ENCODE measurements at regions not wholly inside any gene's neighbourhood (a gene's known extent, or its start where the extent isn't known, plus 50 kb on each side); places are given as distances from the start of the nearest gene placed in this dataset.
"Not testable (repeated sequence)": the region's sequence is repeated elsewhere in the genome, so short reads cannot be mapped to it uniquely, and the experiment has no call there.

DNA sequence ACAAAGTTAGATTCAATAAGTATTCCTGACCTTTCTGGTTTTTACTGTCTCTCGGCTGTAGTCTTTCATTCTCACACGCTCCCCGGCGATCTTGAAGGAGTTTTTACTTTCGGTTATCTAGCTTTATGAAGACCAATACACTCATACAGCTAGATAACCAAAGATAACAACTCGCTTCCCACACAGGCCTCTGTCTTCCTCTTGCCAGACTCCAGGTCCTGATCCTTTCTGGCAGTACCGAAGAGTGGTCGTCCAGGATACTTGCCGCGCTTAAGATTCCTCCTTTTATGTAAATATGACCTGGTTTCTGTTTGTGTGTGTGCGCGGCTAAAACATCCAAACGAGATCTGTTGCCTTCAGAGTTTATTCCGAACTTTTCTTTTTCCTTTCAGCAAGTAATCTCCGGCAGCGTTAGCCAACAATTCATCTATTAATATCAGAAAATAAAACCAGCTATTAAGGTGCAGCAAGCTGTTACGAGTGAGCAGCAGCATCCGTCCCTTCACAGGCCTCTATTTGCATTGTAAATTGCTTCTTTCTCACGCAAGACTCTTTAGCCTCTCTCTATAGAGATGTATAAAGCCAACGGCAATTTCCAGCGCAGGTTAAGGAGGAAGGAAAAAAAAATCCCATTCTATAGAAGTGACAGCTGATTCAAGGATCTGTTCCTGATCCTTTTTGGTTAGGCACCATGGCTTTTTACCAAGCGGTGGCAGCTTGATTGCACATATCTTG, 216.1 kb downstream of the MEF2C start:
- DNase-seq = no peak

DNA sequence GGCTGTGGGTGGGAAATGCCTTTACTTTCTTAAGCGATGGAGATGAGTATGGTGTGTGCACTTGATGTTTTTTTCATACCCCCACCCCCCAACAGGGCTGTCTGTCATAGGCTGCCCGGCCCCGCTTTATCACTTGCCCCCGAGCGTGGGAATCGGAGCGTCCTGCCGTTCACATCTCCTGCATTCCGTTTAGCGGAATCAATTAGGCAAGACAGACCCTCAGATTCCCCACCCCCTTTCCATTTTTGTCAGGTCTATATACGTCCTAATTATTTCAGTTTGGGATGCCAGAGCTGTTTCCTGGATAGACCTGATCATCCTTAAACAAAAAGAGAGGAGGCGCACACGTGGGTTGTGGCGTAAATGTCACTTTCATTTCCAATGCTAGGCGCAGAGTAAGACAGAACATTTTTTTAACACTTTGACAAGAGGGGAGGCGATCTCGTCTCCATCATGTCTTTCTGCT, 217.2 kb downstream of the MEF2C start:
- DNase-seq = no peak

DNA sequence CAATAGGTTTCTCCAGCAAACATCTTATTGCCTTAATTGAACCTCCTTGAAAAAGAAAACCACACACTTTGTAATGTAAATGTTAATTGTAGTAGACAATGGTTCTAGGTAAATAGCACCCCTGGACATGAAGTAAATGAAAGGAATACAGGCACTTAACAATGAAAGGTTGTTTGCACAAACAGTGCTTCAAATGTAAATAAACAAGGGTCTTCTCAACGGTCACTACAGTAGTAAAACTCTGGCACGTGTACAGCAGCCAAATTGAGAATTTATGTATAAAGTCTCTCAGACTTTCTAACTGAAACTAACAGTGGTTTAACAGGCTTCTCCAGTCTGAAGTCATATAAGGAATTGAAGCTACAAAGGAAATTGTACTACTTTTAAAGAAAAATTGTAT, 218.3 kb downstream of the MEF2C start:
- DNase-seq = no peak

DNA sequence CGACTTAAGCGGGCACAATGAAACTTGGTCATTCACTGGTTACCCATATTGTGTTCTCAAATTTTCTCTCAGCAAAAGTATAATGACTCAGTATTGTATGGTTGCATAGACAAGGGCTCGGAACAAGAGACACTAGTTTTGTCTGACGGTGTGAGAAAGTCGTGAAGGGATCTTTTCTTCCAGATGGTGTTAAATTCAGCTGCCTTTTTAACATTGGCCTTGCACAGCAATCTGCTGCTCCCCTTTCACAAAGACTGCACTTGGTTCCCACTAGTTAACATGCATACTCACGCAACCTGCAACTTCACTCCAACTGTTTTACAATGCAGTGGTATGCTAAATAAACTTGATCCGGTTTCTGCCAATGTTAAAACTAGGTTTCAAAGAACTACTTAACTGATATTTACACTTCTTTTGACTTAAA, 219.2 kb downstream of the MEF2C start:
- DNase-seq = no peak

DNA sequence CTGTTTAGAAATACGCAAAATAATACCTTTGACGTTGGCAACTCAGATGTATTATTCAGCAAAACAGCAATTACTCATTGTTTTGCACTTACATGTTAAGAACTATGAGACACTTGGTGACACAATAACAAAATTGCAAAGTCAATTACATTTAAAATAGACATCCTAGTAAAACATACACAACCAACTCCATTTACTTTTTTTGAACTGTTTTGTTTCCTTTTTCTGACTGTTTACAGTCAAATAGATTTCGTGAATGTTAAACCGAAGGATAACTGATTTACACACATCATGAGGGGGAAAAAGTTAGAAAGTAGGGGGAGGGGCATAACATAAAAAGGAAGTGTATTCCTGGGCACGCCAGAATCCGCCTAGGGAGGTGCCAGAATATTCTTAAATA, 220.1 kb downstream of the MEF2C start:
- DNase-seq = no peak

DNA sequence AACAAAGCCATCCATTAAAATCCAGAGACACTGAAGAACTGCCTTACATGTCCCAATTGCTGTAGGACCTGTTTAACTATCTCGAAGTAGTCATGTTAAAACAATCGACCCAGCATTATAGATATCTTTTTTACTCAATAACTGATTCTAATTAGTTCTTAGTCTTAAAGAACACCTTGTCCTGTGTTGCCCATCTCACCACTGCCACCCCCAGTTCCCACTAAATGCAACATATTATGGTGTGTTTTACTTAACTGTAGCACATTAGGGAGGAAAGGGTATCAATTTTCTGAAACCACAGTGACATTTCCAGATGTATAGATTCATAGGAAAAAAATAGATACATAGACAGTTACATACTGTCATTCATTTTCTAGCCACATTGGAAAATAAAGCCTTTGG, 221.2 kb downstream of the MEF2C start:
- DNase-seq = no peak

DNA sequence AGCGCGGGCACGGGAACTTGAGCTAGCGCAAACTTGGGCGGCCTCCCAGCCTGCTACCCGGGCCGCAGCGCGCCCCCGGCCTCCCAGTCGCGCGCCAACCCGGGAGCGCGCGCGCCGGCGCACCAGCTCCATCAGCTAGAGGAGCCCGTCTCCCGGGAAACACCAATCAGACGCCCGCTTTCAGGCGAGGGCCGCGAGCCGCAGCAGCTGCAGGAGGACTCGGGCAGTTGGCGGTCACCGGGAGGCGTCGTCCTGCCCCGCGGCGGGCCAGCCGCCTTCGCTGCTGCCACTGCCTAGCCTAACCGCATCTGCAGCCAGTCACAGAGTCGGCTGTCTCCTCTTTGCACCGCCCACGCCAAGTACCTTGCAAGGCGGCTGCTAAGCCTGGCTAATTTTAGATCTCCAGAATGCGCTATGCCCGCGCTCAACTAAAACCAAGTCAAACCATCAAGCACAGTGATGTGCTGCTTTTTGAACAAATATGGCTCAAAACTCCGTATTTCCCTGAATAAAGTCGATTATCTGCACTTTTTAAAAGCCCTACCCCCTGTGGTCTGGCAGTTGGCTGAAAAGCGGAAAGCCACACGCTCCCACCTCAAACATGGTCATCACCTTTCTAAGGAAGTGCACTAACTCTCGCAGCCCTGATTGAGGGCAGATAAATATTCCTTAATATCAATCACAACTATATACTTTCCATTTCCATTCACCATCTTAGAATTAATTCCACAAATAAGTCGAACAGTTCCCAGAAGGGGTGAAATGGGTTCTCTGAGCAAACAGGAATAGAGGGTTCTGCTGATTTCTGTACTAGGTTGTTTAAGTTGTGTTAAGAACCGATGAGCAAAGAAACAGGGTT, 221.8 kb downstream of the MEF2C start:
- DNase-seq = peak; percentile 17

DNA sequence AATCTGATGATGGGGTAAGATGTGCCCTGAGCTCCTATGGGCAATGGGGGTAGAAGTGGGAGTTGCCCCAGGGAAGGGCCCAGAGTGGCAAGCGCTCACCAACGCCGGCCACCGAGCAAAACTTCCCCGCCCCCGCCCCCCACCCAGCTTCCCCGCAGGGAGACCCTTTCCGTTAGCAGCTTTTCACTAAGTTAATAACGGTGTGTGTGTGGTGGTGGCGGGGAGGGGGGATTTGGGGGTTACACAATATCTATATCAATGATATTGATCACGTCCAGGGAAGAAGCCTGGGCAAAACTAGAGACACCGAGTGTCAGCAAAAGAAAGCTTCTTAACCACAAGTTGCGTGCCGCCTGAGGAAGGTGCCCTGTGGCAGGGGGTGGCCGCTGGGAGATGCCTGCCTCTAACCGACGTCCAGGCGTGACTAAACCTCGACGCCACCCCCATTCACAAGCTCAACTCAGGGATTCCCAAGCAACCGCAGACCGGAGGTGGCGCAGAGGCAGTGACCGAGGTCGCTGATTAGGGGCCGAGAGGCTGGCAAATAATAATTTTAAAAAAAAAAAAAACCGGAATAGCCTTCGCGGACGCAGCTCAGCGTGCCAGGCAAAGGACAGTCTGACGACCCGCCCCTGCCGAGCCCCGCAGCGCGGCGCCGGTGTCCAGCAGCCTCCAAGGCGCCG, 222.6 kb downstream of the MEF2C start:
- no peak for DNase-seq

DNA sequence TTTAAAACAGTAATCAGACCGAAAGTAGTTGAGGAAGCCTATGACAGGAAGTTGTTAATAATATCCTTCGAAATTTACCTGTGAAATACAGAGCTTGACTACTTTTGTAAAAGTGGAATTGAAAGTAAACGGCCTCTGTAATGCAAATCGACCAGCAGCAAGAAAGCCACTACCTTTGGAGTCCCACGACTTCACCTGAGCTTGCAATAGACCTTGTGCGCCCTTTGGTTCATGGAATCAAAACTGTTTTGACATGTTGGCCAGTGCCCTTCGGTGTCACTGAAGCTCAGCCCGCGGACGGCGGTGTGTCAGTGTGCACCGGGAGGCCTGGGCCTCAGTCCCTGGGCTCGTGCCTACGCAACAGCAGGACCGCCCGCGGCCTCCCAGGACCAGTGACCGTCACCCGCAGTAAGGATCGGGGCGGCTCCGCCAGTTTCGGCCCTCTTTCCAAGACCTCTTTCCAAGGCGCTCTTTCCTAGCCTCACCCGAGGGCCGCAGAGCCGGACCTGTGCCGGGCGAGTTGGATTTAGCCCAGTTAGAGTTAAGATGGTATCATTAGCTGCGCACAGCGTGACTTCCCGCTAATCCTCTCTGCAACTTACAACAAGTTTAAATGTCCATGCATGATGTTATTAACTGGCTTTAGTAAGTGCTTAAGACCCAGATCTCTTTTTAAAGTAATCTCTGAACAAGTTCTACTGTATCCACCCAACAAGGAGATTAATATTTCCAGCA, 223.3 kb downstream of the MEF2C start:
- no peak for DNase-seq

DNA sequence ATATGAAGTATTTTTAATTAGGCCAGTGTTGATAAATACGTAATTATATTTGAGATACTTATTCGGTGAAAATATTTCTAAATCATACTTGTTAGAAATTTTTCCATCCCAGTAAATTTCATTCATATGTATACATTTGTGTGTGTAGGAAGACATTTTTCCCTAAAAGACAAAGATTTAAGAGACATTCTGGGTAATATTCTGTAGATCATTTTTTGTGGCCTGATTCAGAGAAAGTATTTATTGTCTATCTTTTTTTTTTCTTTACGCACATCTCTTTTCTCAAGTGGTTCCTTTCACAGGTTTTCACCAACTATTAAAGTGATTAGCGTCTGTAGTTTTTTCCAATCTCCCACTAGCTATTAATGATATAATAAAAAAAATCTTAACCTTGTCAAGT, 224.1 kb downstream of the MEF2C start:
- no peak for DNase-seq

DNA sequence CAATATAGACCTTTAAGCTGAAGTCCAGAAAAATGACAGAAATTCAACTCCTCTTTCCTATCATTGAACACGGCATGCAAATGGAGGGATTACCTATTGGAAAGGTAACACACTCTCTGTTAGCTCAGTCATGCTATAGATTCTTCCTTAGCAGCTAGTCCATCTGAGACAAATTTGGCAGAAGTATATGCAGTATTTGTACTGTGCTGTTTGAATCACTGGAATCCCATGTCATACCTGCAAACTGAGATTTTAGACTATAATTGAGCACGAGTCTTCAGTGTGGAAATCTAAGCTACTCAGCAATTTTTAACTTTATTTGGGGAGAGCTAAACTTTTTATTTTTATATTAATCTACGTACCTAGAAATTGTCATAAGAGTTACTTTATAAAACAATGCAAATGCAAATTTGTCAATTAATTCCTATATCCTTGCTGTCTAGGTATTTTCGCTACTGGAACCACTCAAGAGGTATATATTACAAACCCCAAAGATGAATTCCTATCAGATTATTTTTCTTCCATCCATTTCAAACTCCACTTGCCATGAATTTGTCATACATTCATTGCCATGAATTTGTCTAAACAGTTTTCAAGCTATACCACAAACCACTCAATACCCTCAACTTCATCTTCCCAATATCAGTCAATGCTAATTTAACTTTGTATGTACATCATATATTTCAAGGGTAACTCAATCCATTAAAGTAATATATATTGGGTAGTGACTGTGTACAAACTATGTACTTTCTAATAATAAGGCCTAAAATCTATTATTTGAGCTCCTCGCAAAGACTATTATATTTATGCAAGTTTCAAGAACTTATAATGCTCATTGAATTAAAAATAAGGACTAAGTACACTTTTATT, 224.8 kb downstream of the MEF2C start:
- DNase-seq = no peak

DNA sequence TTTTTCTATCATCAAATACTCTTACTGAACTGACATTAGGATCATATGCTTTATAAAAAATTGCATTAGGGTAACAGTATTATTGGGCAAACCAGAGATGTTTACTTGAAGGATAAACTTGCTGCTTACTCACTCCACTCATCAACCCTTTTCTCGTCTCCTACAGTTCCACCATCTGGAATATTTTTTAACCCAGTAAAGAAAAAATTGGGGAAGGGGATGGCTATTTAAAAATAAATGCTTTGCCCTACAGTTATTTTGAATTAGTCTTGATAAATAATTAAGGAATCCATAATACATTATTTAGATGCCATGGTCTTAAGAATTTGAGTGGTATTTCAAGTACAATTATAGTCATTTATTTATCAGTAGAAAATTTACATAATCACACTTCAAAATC, 225.8 kb downstream of the MEF2C start:
- no peak for DNase-seq

DNA sequence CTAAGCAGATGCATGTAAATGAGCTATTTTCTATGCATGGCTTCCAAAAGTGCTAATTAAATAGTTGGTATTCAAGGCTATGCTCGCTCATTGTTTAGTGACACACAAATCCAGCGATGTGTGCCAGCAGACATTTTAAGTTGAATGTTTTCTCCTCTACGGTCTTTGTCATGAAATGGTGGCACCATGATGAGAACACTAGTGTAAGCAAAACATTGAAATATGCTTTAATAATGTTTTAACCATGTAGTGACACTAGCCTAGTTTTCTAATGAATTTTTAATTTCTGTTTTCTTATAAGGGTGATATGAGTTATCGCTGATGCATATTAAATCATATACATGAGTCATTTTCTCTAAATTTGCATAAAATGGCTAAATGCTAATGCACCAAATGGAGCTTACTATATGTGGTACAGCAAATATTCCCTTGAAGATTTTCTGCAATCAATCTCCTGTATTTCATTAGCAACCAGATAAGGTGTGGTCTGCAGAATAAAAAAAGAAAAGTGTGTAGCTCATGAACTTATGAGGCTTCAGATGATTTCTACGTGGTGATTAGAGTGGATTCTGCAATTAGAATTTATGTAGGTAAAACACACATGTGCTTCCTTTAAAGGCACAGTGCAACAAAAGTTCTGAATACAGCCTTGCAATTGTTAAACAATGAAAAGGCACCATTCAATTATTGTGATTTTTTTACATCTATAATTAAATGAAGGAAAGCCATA, 226.6 kb downstream of the MEF2C start:
- no peak for DNase-seq

DNA sequence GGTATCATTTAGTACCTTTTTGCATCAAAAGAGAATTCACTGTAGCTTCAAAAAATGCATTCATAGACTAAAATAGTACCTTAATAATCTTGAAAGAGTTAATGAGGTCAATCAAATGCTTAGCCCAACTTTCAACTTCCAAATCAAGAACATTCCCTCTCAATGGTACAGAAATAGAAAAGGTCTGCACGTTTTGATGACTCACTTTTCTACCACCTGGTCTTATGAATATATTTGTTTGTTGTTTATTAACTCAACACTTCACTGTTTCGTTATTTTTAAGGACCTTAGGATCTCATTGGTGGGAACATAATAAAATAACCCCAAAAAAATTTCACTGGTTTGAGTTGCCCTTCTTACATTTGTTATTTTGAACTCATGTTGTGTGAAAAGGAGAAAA, 229.5 kb downstream of the MEF2C start:
- DNase-seq = no peak

DNA sequence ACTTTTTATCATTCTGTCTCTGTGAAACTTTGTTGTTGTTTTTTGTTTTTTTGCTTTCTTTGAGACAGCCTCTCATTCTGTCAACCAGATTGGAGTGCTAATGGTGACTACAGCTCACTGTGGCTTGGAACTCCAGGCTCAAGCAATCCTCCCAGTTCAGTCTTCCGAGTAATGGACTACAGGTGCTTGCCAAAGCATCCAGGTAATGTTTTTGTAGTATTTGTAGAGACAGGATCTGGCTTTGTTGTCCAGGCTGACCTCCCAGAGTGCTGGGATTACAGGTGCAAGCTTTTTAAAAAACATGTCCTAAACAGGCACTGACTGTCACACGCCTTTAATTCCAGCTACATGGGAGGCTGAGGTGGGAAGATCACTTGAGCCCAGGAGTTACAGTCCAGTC, 235.1 kb downstream of the MEF2C start:
- no peak for DNase-seq

DNA sequence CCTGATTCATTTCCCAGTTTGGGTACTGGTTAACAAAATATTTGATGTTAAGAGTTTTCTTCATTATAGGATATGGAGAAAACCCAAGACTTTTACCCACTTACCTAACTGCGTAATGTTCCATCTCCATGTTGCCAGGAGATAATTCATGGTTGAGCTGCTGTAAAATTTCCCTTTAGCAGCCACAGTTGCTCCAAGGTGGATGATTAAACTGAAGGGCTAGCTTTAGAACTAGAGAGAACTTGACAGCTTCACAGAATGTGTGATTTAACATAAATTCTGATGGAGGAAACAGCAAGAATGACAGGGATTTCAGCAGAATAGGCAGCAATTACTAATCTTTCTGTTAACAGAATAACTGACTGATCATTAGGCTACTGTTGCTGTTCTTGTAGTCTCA, 236.1 kb downstream of the MEF2C start:
- no peak for DNase-seq

DNA sequence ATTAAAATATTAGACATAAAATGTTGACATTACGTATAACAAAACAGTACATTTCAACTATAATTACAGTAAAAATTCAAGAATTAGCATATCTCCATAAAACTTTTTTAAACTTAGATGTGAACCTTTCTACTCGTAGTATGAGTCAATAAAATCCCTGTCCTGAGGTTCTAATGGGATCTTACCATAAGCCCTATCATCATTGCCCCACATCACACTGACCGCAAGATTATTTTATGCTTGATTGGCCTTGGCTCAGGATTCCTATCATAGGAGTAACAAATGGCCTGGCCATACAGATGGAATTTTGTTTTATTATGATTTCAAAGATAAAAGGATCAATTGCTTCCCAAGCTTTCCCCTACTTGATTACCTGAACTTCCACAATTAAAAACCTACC, 238.3 kb downstream of the MEF2C start:
- no peak for DNase-seq

DNA sequence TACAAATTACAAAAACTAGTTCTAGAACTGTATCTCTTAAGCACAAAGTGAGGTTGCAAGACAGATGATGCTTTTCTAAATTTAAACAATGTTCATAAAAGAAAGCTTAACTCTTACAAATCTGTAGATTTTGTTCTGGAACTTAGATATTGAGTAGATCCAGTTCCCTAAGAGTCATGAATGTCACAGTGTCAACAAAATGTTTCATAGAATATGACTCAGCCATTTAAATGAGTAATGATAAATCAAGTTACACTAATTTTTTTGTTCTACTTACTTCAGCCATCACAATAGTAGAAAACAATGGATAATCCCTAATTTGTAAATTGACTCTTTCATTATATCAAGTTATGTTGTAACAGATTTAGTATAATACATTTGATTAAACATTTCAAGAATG, 239.7 kb downstream of the MEF2C start:
- DNase-seq = no peak

DNA sequence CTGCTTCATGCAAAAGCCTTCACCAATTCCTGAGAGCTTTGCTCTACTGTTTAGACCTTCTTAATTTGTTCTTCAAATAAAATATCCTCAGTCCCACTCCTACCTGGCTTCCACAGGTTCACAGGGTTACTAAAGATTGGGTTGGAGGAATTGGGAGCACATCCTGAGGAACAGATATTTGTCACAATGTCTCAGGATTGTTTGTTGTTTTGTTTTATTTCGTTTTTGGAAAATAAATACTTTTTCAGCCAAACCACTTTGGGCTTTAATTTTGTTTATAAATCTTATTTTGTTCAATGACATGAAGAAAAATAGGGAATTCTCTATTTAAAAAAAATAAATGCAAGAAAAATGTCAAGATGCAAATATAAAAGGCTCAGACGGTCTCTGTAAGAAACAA, 249.0 kb downstream of the MEF2C start:
- DNase-seq = no peak

DNA sequence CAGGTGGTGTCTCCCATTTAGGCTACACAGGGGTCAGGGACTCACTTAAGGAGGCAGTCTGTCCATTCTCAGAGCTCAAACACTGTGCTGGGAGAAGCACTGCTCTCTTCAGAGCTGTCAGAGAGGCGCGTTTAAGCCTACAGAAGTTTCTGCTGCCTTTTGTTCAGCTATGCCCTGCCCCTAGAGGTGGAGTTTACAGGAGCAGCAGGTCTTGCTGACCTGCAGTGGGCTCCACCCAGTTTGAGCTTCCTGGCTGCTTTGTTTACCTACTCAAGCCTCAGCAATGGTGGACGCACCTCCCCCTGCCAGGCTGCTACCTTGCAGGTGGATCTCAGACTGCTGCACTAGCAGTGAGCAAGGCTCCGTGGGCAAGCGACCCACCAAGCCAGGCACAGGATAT, 260.1 kb downstream of the MEF2C start:
- DNase-seq = not testable (repeated sequence)

DNA sequence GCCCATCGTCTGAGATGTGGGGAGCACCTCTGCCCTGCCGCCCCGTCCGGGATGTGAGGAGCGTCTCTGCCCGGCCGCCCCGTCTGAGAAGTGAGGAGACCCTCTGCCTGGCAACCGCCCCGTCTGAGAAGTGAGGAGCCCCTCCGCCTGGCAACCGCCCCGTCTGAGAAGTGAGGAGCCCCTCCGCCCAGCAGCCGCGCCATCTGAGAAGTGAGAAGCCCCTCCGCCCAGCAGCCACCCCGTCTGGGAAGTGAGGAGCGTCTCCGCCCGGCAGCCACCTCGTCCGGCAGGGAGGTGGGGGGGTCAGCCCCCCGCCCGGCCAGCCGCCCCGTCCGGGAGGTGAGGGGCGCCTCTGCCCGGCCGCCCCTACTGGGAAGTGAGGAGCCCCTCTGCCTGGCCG, 267.2 kb downstream of the MEF2C start:
- not testable (repeated sequence) for DNase-seq
